GM10266 (cell line): ENCODE measurements at regions not wholly inside any gene's neighbourhood (a gene's known extent, or its start where the extent isn't known, plus 50 kb on each side); places are given as distances from the start of the nearest gene placed in this dataset.

ENCODE experiments used
- DNase-seq: peaks from one replicate; pipeline ENCODE4 v3.0.0; 2012; ENCODE audit errors: extremely low spot score
- TF ChIP-seq, protein P1 (sequence below): IDR thresholded peaks from 2 replicates; pipeline ENCODE4 v1.5.1; 2012; ENCODE audit warnings: mild to moderate bottlenecking, low read depth; ENCODE audit not compliant: control insufficient read depth, insufficient read depth; ENCODE audit errors: missing control alignments

DNA sequence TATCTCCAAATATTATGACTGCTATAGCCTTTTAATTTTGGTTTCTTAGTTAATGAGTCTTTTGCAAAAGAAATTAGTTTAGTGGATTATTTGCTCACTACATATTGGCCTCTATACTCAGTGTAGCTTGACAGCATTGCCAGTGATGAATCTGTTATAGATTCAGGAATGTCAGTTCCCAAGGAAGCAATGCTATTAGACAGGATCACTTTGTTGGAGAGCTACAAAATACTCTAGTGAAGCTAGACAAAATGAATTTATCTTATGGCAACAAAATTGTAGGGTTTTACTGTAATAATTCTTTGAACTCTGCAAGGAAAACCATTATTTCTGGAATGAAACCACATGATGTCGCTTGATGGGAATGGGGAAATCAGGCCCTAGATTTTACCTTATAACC lies 543.3 kb downstream of the SQOR start:
- no peak for DNase-seq
- TF ChIP-seq, protein P1, sequence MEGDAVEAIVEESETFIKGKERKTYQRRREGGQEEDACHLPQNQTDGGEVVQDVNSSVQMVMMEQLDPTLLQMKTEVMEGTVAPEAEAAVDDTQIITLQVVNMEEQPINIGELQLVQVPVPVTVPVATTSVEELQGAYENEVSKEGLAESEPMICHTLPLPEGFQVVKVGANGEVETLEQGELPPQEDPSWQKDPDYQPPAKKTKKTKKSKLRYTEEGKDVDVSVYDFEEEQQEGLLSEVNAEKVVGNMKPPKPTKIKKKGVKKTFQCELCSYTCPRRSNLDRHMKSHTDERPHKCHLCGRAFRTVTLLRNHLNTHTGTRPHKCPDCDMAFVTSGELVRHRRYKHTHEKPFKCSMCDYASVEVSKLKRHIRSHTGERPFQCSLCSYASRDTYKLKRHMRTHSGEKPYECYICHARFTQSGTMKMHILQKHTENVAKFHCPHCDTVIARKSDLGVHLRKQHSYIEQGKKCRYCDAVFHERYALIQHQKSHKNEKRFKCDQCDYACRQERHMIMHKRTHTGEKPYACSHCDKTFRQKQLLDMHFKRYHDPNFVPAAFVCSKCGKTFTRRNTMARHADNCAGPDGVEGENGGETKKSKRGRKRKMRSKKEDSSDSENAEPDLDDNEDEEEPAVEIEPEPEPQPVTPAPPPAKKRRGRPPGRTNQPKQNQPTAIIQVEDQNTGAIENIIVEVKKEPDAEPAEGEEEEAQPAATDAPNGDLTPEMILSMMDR: no peak

DNA sequence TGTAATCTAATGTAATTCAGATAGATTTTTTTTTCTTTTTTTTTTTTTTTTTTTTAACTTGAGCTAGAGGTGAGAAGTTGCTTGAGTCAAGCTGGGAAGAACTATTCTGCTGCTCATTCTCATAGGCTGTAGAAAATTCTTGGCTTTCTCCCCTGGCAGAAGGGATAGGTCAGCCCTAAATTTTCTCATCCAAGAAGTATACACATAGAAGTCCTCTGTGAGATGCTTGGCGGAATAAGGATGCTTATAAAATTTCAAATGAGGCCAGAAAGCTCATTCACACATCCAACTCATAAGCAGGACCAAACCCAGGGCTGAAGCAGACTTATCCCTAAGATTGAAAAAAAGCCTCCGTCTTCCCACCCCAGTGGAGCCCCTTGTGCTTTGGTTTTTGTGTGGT lies 572.5 kb downstream of the SQOR start:
- TF ChIP-seq, protein P1: no peak
- no peak for DNase-seq

DNA sequence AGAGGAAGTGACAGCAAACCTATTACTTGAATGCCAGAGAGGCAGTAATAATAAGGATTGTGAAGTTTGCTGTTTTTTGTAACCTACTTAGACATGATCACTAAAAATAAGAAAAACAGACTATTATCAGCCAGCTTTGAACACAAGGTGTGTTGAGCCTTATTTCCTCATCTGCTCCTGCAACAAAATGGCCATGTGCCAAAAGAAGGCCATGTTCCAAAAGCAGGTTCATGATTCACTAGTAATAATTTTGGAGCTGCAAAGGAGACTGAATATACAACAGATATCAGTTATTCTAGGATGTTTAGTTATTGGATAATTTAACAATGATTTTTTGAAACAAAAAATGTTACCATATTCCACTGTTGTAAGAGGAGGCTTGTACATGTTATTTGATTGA lies 578.7 kb downstream of the SQOR start:
- DNase-seq: no peak
- TF ChIP-seq, protein P1: no peak

DNA sequence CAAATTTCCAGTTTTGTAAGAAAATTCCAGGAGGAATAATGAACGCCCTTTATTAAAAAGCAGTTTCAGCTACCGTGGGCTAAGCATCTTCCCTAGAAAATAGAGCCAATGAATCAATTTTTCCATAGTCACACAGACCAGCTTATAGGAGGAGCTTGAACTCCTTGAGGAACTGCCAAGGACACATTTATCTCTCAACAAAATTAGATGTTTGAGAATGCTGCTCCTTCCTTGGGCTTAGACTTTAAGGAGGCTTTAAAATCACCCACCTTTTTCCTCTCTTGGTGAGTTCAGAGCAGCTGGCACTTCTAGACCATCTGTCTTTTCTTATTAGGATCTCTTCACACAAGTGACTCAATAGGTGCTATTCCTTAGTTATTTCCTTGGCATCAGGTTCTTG lies 588.0 kb downstream of the SQOR start:
- TF ChIP-seq, protein P1: no peak
- no peak for DNase-seq

DNA sequence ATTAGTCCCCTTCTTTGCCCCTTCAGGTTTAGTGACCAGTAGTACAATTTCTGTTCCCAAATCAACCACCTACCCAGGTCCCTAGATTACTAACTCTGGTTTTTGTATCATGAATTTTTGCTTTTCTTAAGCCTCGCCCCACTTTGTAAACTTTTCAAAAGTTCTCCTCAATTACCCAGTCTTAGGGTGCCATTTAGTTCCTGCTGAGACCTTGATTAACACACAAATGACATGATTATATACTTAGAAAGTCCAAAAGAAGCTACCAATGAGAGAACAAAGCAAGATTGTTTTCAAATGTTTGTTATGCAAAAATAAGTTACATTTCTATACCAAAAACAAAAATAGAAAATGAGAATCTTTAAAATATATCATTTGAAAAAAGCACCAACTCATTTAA lies 594.4 kb downstream of the SQOR start:
- TF ChIP-seq, protein P1: no peak
- DNase-seq: no peak

DNA sequence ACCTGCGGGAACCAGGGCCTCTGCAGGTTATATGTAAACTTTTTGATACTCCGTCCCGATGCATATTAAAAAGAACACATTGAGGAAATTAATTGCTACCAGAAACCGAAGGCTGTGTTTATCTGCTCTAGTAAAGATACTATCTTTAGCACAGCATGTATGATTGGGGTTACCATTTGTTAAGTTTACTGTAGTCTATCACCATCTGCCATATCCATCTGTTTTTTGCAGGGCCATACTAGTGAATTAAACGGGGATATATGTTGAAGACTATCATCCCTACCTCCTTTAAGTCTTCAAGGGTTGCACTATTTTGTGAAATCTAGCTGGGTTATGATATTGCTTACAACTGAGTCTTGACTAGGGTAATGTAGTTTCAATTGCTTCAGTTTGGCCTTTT lies 597.0 kb downstream of the SQOR start:
- DNase-seq: no peak
- TF ChIP-seq, protein P1: no peak

DNA sequence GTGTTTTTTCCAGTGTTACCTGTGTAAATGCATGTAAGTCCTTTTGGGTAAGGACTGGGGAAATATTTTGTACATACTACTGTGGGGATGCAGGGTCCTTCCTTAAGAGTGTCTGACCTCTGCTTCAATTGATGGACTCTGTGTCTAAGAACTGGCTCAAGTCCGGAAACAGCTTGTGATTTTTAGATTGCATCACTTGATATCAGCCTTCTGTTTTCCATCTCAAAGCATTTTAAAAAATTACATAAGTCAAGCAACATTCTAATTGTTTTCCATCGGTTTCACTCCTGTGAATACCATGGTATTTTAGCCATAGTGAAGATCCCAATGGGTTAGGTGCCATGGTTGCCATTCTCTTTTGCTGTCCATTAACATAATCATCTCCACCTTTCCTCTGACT lies 597.6 kb downstream of the SQOR start:
- TF ChIP-seq, protein P1: no peak
- no peak for DNase-seq
